ENCODE measurements at regions not wholly inside any gene's neighbourhood (a gene's known extent, or its start where the extent isn't known, plus 50 kb on each side); places are given as distances from the start of the nearest gene placed in this dataset.

GRCh38 chr2:60003076-60003475 is 550.4 kb downstream of the BCL11A start:
- DNase-seq (ENCODE audit: low read depth in 4 of 4, low spot score in 1 of 4) = no peak

GRCh38 chr2:60002183-60002867 is 551.1 kb downstream of the BCL11A start:
- DNase-seq (ENCODE audit: low read depth in 4 of 4, low spot score in 1 of 4) = no peak

- DNase-seq (ENCODE audit: low read depth in 4 of 4, low spot score in 1 of 4) = no peak
Observed at GRCh38 chr2:60000686-60001085, 552.8 kb downstream of the BCL11A start.

GRCh38 chr2:59998324-59998723 is 555.1 kb downstream of the BCL11A start:
- no peak for DNase-seq (ENCODE audit: low read depth in 4 of 4, low spot score in 1 of 4)

GRCh38 chr2:59997371-59997770 is 556.1 kb downstream of the BCL11A start:
- DNase-seq (ENCODE audit: low read depth in 4 of 4, low spot score in 1 of 4) = no peak

- DNase-seq (ENCODE audit: low read depth in 4 of 4, low spot score in 1 of 4) = no peak
Observed at GRCh38 chr2:59996855-59997254, 556.6 kb downstream of the BCL11A start.

GRCh38 chr2:59993726-59994125 is 559.7 kb downstream of the BCL11A start:
- no peak for DNase-seq (ENCODE audit: low read depth in 4 of 4, low spot score in 1 of 4)

GRCh38 chr2:59988341-59988740 is 565.1 kb downstream of the BCL11A start:
- DNase-seq (ENCODE audit: low read depth in 4 of 4, low spot score in 1 of 4) = no peak

GRCh38 chr2:59986511-59986910 is 566.9 kb downstream of the BCL11A start:
- DNase-seq (ENCODE audit: low read depth in 4 of 4, low spot score in 1 of 4) = no peak

- no peak for DNase-seq (ENCODE audit: low read depth in 4 of 4, low spot score in 1 of 4)
Observed at GRCh38 chr2:59985923-59986322, 567.5 kb downstream of the BCL11A start.

- no peak for DNase-seq (ENCODE audit: low read depth in 4 of 4, low spot score in 1 of 4)
Observed at GRCh38 chr2:59974051-59974766, 579.2 kb downstream of the BCL11A start.

GRCh38 chr2:59969161-59969560 is 584.3 kb downstream of the BCL11A start:
- no peak for DNase-seq (ENCODE audit: low read depth in 4 of 4, low spot score in 1 of 4)

GRCh38 chr2:59968441-59968840 is 585.0 kb downstream of the BCL11A start:
- DNase-seq (ENCODE audit: low read depth in 4 of 4, low spot score in 1 of 4) = no peak

GRCh38 chr2:59967691-59968090 is 585.8 kb downstream of the BCL11A start:
- no peak for DNase-seq (ENCODE audit: low read depth in 4 of 4, low spot score in 1 of 4)

GRCh38 chr2:59963157-59963556 is 590.3 kb downstream of the BCL11A start:
- DNase-seq (ENCODE audit: low read depth in 4 of 4, low spot score in 1 of 4) = no peak

- DNase-seq (ENCODE audit: low read depth in 4 of 4, low spot score in 1 of 4) = no peak
Observed at GRCh38 chr2:59961746-59962145, 591.7 kb downstream of the BCL11A start.

- DNase-seq (ENCODE audit: low read depth in 4 of 4, low spot score in 1 of 4) = no peak
Observed at GRCh38 chr2:59959944-59960343, 593.5 kb downstream of the BCL11A start.

GRCh38 chr2:59957504-59957903 is 596.0 kb downstream of the BCL11A start:
- DNase-seq (ENCODE audit: low read depth in 4 of 4, low spot score in 1 of 4) = no peak

GRCh38 chr2:59956981-59957380 is 596.5 kb downstream of the BCL11A start:
- no peak for DNase-seq (ENCODE audit: low read depth in 4 of 4, low spot score in 1 of 4)

GRCh38 chr2:59947917-59948541 is 605.4 kb downstream of the BCL11A start:
- DNase-seq (ENCODE audit: low read depth in 4 of 4, low spot score in 1 of 4) = no peak

- no peak for DNase-seq (ENCODE audit: low read depth in 4 of 4, low spot score in 1 of 4)
Observed at GRCh38 chr2:59947209-59947608, 606.2 kb downstream of the BCL11A start.

- no peak for DNase-seq (ENCODE audit: low read depth in 4 of 4, low spot score in 1 of 4)
Observed at GRCh38 chr2:59939236-59939635, 614.2 kb downstream of the BCL11A start.

All from stimulated activated CD4-positive, alpha-beta T cell treated with anti-CD3 and anti-CD28 coated beads, Interleukin-1b, Interleukin-23, amount 100 ng/mL, for 24 hours (primary cell).